IMR-90 (cell line): ENCODE measurements at regions not wholly inside any gene's neighbourhood (a gene's known extent, or its start where the extent isn't known, plus 50 kb on each side); places are given as distances from the start of the nearest gene placed in this dataset.

Experiments used
- ATAC-seq: fragments of 200-7000 bp; cut with Tn5 transposase; 2 replicates; pipeline ENCODE4 v1.9.1; 2020; ENCODE audit warnings: low read depth, mild to moderate bottlenecking, moderate library complexity
- BruUV-seq: library from RNA; stranded (reverse); fragments of 400-500 nt; replicated peaks from 2 replicates; lab custom pipeline; 2021; lab: Mats Ljungman, UMichigan
- CTCF ChIA-PET: fragments of 300-600 bp; formaldehyde crosslinking; extraction: SDS; loops from one replicate; lab custom pipeline; 2021; ENCODE audit warnings: antibody characterized with exemption; lab: Yijun Ruan, JAX
- POLR2A ChIA-PET: fragments of 300-600 bp; sonication (Branson Sonifier 250); formaldehyde crosslinking; loops from one replicate; lab custom pipeline; 2022; ENCODE audit warnings: antibody characterized with exemption; ENCODE audit not compliant: unreplicated experiment; lab: Charles Lee
- DNase-seq: peaks from one replicate; pipeline ENCODE4 v3.0.0; 2013
- H2AFZ ChIP-seq: replicated peaks from 2 replicates; pipeline ENCODE3; 2013; ENCODE audit warnings: low read length, mild to moderate bottlenecking; ENCODE audit not compliant: poor library complexity
- H2AK5ac ChIP-seq: 2 replicates; pipeline ENCODE4 v1.6.1; 2013; ENCODE audit warnings: low read depth, low read length, inconsistent platforms
- H2AK9ac ChIP-seq: replicated peaks from 2 replicates; pipeline ENCODE3; 2013; ENCODE audit warnings: mild to moderate bottlenecking, low read depth, low read length, moderate library complexity; ENCODE audit not compliant: poor library complexity
- H2BK120ac ChIP-seq: 2 replicates; pipeline ENCODE4 v1.6.1; 2013; ENCODE audit warnings: low read depth, low read length, inconsistent platforms
- H2BK15ac ChIP-seq: 3 replicates; pipeline ENCODE4 v1.6.1; 2013; ENCODE audit warnings: low read depth, low read length, inconsistent platforms
- H2BK20ac ChIP-seq: 2 replicates; pipeline ENCODE4 v1.6.1; 2013; ENCODE audit warnings: low read depth, mild to moderate bottlenecking, inconsistent platforms, low read length, moderate library complexity
- H2BK5ac ChIP-seq: 2 replicates; pipeline ENCODE4 v1.6.1; 2013; ENCODE audit warnings: mild to moderate bottlenecking, low read depth, low read length, inconsistent platforms; ENCODE audit not compliant: poor library complexity, severe bottlenecking
- H3K14ac ChIP-seq: replicated peaks from 2 replicates; pipeline ENCODE4 v1.6.1; 2013; ENCODE audit warnings: low read depth, low read length, inconsistent platforms
- H3K18ac ChIP-seq: 2 replicates; pipeline ENCODE4 v1.6.1; 2013; ENCODE audit warnings: low read depth, low read length, control low read depth
- H3K23ac ChIP-seq: 2 replicates; pipeline ENCODE4 v1.6.1; 2013; ENCODE audit warnings: low read depth, low read length, inconsistent platforms
- H3K27ac ChIP-seq: 2 replicates; pipeline ENCODE4 v1.5.1; 2013; ENCODE audit warnings: mild to moderate bottlenecking, control low read depth, low read length; ENCODE audit not compliant: insufficient read depth
- H3K27me3 ChIP-seq: 2 replicates; pipeline ENCODE4 v1.6.1; 2013; ENCODE audit warnings: low read length; ENCODE audit not compliant: control insufficient read depth, insufficient read depth
- H3K36me3 ChIP-seq: 2 replicates; pipeline ENCODE4 v1.6.1; 2013; ENCODE audit warnings: low read length, mixed read lengths; ENCODE audit not compliant: control insufficient read depth, insufficient read depth
- H3K4ac ChIP-seq: 2 replicates; pipeline ENCODE4 v1.6.1; 2013; ENCODE audit warnings: low read depth, low read length, inconsistent platforms
- H3K4me1 ChIP-seq: 2 replicates; pipeline ENCODE4 v1.6.1; 2013; ENCODE audit warnings: low read length, mixed read lengths; ENCODE audit not compliant: control insufficient read depth, insufficient read depth
- H3K4me2 ChIP-seq: 2 replicates; pipeline ENCODE4 v1.6.1; 2013; ENCODE audit warnings: low read depth, mild to moderate bottlenecking, control low read depth, low read length, moderate library complexity
- H3K4me3 ChIP-seq: 2 replicates; pipeline ENCODE4 v1.5.1; 2013; ENCODE audit warnings: low read depth, mild to moderate bottlenecking, control low read depth, low read length, moderate library complexity; ENCODE audit not compliant: insufficient read depth
- H3K56ac ChIP-seq: 2 replicates; pipeline ENCODE4 v1.6.1; 2013; ENCODE audit warnings: low read length, inconsistent platforms; ENCODE audit not compliant: insufficient read depth; ENCODE audit errors: extremely low read depth
- H3K79me1 ChIP-seq, 2 experiments: 2 replicates each; pipeline ENCODE4 v1.6.1; 2013; ENCODE audit warnings: low read length in 2 of 2, inconsistent platforms in 1 of 2, low read depth in 1 of 2
- H3K9ac ChIP-seq: 2 replicates; pipeline ENCODE4 v1.6.1; 2013; ENCODE audit warnings: low read depth, low read length, control low read depth
- H3K9me1 ChIP-seq: 2 replicates; pipeline ENCODE4 v1.6.1; 2013; ENCODE audit warnings: low read length, inconsistent platforms; ENCODE audit not compliant: insufficient read depth
- H3K9me3 ChIP-seq: 2 replicates; pipeline ENCODE4 v1.6.1; 2013; ENCODE audit warnings: low read length; ENCODE audit not compliant: control insufficient read depth, insufficient read depth
- H4K20me1 ChIP-seq: 2 replicates; pipeline ENCODE4 v1.6.1; 2013; ENCODE audit warnings: low read length, inconsistent platforms; ENCODE audit not compliant: insufficient read depth
- H4K5ac ChIP-seq: 2 replicates; pipeline ENCODE4 v1.6.1; 2013; ENCODE audit warnings: mild to moderate bottlenecking, low read depth, low read length, control low read depth
- H4K8ac ChIP-seq, 2 experiments: 2 replicates each; pipeline ENCODE4 v1.6.1; 2013; ENCODE audit warnings: low read depth in 2 of 2, low read length in 2 of 2, control low read depth in 1 of 2, inconsistent platforms in 1 of 2
- H4K91ac ChIP-seq: 2 replicates; pipeline ENCODE4 v1.6.1; 2013; ENCODE audit warnings: low read depth, low read length, inconsistent platforms; ENCODE audit not compliant: insufficient read depth
- BHLHE40 ChIP-seq: fragments of 150-350 bp; IDR thresholded peaks from 2 replicates; pipeline ENCODE4 v1.6.1; 2016; ENCODE audit warnings: mild to moderate bottlenecking, low read depth, low read length
- CEBPB ChIP-seq: IDR thresholded peaks from 2 replicates; pipeline ENCODE4 v1.6.1; 2012; ENCODE audit warnings: low read depth, low read length, improper control_type of control experiment
- CHD1 ChIP-seq: IDR thresholded peaks from 2 replicates; pipeline ENCODE4 v1.6.1; 2012; ENCODE audit warnings: low read depth, low read length, improper control_type of control experiment
- FOS ChIP-seq: fragments of 150-350 bp; IDR thresholded peaks from 2 replicates; pipeline ENCODE4 v1.6.1; 2016; ENCODE audit warnings: low read depth, low read length
- MAFK ChIP-seq: IDR thresholded peaks from 2 replicates; pipeline ENCODE4 v1.6.1; 2012; ENCODE audit warnings: low read depth, low read length, improper control_type of control experiment
- MAZ ChIP-seq: IDR thresholded peaks from 2 replicates; pipeline ENCODE4 v1.6.1; 2012; ENCODE audit warnings: low read depth, mild to moderate bottlenecking, low read length, improper control_type of control experiment, moderate library complexity, borderline replicate concordance
- MXI1 ChIP-seq: IDR thresholded peaks from 2 replicates; pipeline ENCODE4 v1.6.1; 2012; ENCODE audit warnings: low read depth, mild to moderate bottlenecking, low read length, moderate library complexity, borderline replicate concordance
- POLR2A ChIP-seq: IDR thresholded peaks from 2 replicates; pipeline ENCODE4 v1.6.1; 2012; ENCODE audit warnings: mild to moderate bottlenecking, low read depth, low read length
- RAD21 ChIP-seq: IDR thresholded peaks from 2 replicates; pipeline ENCODE4 v1.6.1; 2012; ENCODE audit warnings: low read length, improper control_type of control experiment
- RCOR1 ChIP-seq: IDR thresholded peaks from 2 replicates; pipeline ENCODE4 v1.6.1; 2012; ENCODE audit warnings: mild to moderate bottlenecking, low read length, improper control_type of control experiment; ENCODE audit not compliant: insufficient replicate concordance
- SMC3 ChIP-seq: fragments of 150-350 bp; IDR thresholded peaks from 2 replicates; pipeline ENCODE4 v1.6.1; 2016; ENCODE audit warnings: low read depth, mild to moderate bottlenecking, antibody characterized with exemption, low read length, moderate library complexity
- USF2 ChIP-seq: fragments of 150-350 bp; IDR thresholded peaks from 2 replicates; pipeline ENCODE4 v1.6.1; 2017; ENCODE audit warnings: mild to moderate bottlenecking, antibody characterized with exemption, low read length, low read depth
- WGBS, 2 experiments: methylation state at CpG; one replicate each; pipeline versions ENCODE4 v1.1.5 to v1.1.7; 2013; ENCODE audit warnings: missing lambda C conversion rate in 2 of 2; ENCODE audit not compliant: insufficient read length in 1 of 2; ENCODE audit errors: extremely low coverage in 2 of 2; 5-methylcytosine and 5-hydroxymethylcytosine counted together
- dilution Hi-C: fragments of 300-500 bp; cut with HindIII; formaldehyde crosslinking; loops from one replicate; pipeline ENCODE4 v1.14.3; 2018; ENCODE audit warnings: low sequenced_read_pairs; ENCODE audit not compliant: unreplicated experiment
- in situ Hi-C: fragments of 300-500 bp; cut with MboI; formaldehyde crosslinking; loops from 3 replicates; pipeline ENCODE4 v1.14.3; 2019; ENCODE audit warnings: low sequenced_read_pairs, inconsistent platforms, mixed read lengths
- intact Hi-C: fragments of 100-400 bp; cut with micrococcal nuclease; formaldehyde crosslinking; loops from 2 replicates; pipeline ENCODE4 v1.10.0; 2022

- H3K36me3 ChIP-seq: no peaks in the 10 kb centered on the region
- dilution Hi-C loops: no loop called here
Observed at GRCh38 chr15:98586066-98586465, 62.3 kb upstream of the IGF1R start.

More at GRCh38 chr15:98586066-98586465, 62.3 kb upstream of the IGF1R start:
- Histone ChIP-seq H3K4ac (no peak overlapping the region), H3K79me1 (no peaks in the 10 kb centered on the region), H3K14ac (no peak overlapping the region), H3K23ac (no peak overlapping the region), H4K91ac (no peak overlapping the region), H2BK20ac (no peak overlapping the region), H3K9me1 (no peaks in the 10 kb centered on the region), H3K4me2 (no peak overlapping the region), H4K8ac (no peak overlapping the region), H3K27me3 (peaks cover 49% of the 10 kb centered on the region), H4K5ac (no peak overlapping the region), H4K20me1 (no peaks in the 10 kb centered on the region), H3K18ac (no peak overlapping the region), H2AK9ac (no peak overlapping the region), H2BK120ac (no peak overlapping the region), H3K27ac (no peak overlapping the region), H2BK15ac (no peak overlapping the region), H2AFZ (no peak overlapping the region), H3K56ac (no peak overlapping the region), H2AK5ac (no peak overlapping the region), H3K4me1 (no peaks in the 10 kb centered on the region), H3K9ac (no peak overlapping the region), H2BK5ac (no peak overlapping the region), H3K9me3 (0 out of 2 replicates have a peak, but pooled peaks cover 1% of the 10 kb centered on the region), H3K4me3 (no peak overlapping the region)
- DNase-seq (no peak), ATAC-seq (no peak)
- WGBS, 2 experiments: no CpG with 5 or more reads among the region's 3 CpGs
- BruUV-seq: no TSS peak
- CTCF ChIA-PET: interaction anchor here (1.3 kb wide), 1 partner anchor 9 kb away, joined by 4 read pairs; no protein-coding TSS in a partner anchor
- in situ Hi-C loops: no loop called here
- TF ChIP-seq MXI1 (no peak), BHLHE40 (no peak), MAZ (no peak), CEBPB (no peak), CHD1 (no peak), FOS (no peak), RCOR1 (no peak), USF2 (no peak), RAD21 (no peak), MAFK (no peak), POLR2A (no peak), SMC3 (no peak)
- POLR2A ChIA-PET: no interaction called here
- intact Hi-C loops: no loop called here
